Epithelial cell of esophagus (primary cell): ENCODE measurements at regions not wholly inside any gene's neighbourhood (a gene's known extent, or its start where the extent isn't known, plus 50 kb on each side); places are given as distances from the start of the nearest gene placed in this dataset.

Experiments used
- DNase-seq: peaks from one replicate; pipeline ENCODE4 v3.0.0; 2010; ENCODE audit warnings: low read depth
- H3K4me3 ChIP-seq: 2 replicates; pipeline ENCODE4 v1.5.1; 2011; ENCODE audit warnings: mild to moderate bottlenecking, low read length, control low read depth
- TF ChIP-seq, protein P1 (sequence below): IDR thresholded peaks from 2 replicates; pipeline ENCODE4 v1.5.1; 2011; ENCODE audit warnings: low read depth, mild to moderate bottlenecking, low read length, control low read depth, inconsistent platforms; ENCODE audit not compliant: insufficient read depth; ENCODE audit errors: missing control alignments

DNA sequence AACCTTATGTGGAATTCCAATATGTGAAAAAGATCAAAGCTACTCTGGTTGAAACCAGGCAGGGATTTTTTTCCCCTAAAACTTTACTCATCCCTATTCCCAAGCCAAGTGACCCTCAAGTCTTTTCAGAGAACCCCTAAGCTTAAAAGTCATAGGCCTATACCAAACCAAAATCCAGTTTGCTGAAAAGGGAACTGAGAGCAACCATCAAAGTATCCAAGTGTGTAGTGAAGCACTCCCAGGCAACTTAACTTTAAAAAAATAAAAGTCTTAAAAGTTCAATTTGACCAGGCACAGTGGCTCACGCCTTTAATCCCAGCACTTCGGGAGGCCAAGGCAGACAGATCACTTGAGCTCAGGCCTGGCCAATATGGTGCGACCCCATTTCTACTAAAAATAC lies 101.2 kb upstream of the DAAM1 start:
- DNase-seq, result no peak
- TF ChIP-seq, protein P1, sequence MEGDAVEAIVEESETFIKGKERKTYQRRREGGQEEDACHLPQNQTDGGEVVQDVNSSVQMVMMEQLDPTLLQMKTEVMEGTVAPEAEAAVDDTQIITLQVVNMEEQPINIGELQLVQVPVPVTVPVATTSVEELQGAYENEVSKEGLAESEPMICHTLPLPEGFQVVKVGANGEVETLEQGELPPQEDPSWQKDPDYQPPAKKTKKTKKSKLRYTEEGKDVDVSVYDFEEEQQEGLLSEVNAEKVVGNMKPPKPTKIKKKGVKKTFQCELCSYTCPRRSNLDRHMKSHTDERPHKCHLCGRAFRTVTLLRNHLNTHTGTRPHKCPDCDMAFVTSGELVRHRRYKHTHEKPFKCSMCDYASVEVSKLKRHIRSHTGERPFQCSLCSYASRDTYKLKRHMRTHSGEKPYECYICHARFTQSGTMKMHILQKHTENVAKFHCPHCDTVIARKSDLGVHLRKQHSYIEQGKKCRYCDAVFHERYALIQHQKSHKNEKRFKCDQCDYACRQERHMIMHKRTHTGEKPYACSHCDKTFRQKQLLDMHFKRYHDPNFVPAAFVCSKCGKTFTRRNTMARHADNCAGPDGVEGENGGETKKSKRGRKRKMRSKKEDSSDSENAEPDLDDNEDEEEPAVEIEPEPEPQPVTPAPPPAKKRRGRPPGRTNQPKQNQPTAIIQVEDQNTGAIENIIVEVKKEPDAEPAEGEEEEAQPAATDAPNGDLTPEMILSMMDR, result no peak
- no peak overlapping the region for H3K4me3 ChIP-seq

GRCh38 chr14:59087711-59088110 lies 100.8 kb upstream of the DAAM1 start:
- H3K4me3 ChIP-seq, result no peak overlapping the region
- TF ChIP-seq, protein P1, result no peak
- DNase-seq, result peak; percentile 44

DNA sequence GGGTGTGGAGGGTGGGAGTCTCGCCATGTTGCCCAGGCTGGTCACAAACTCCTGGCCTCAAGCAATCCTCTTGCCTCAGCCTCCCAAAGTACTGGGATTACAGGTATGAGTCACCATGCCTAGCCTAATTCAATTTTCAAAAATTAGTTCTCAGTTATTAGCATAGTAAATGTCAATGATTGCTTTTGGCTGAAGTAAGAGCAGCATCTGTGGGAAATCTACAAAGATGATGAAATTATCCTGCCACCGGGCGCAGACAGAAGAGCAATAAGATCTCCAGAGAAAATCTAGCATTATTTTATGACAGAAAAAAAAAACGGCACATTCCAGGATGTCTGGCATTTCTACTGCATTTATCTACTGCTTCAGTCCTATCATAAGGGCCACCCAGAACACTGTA lies 97.9 kb upstream of the DAAM1 start:
- DNase-seq, result no peak
- H3K4me3 ChIP-seq, result no peak overlapping the region
- TF ChIP-seq, protein P1, result no peak

DNA sequence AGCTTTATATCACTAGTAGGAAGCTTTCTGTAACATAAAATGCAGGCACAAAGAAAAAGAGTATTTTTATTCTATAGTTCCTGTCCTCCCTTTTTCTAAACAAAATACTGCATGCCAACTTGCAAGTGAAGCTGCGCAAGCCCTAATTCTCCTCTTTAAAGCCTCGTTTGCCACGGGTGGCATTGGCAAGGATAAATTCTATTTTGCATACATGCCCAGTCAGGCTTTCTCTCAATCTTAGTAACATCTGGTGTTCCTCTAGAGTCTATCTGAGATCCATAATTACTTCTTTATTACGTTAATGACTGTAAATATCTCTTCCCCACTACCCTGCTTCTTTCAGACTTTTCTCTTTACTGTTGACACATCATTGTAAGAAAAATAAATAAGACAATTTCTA lies 97.1 kb upstream of the DAAM1 start:
- DNase-seq, result no peak
- TF ChIP-seq, protein P1, result no peak
- H3K4me3 ChIP-seq, result no peak overlapping the region

DNA sequence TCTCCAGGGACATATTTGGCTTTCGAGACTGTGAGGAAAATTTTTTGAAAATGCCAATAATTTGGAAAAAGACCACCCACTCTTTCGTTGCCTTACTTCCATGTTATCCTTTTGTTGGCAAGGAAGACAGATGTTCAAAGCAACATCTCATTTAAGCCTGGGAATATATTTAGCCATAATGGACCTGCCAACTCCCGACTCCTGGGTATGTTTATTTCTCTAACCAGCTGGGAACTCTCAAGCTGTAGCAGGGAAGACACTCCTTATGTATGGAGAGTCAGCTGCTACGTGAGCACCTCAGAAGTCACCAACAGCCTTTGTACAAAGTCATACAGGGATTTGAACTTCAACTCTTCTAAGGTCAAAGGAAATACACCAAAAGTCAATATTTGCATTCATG lies 96.5 kb upstream of the DAAM1 start:
- no peak for DNase-seq
- H3K4me3 ChIP-seq, result no peak overlapping the region
- TF ChIP-seq, protein P1, result no peak

GRCh38 chr14:59093902-59094301 lies 94.6 kb upstream of the DAAM1 start:
- TF ChIP-seq, protein P1, result no peak
- no peak for DNase-seq
- H3K4me3 ChIP-seq, result no peak overlapping the region

- DNase-seq, result no peak
- H3K4me3 ChIP-seq, result no peak overlapping the region
- TF ChIP-seq, protein P1, result no peak
These were observed 92.2 kb upstream of the DAAM1 start for GRCh38 chr14:59096303-59096702.
